ENCODE measurements at regions not wholly inside any gene's neighbourhood (a gene's known extent, or its start where the extent isn't known, plus 50 kb on each side); places are given as distances from the start of the nearest gene placed in this dataset.

GRCh38 chr2:220767591-220768255 is 804.4 kb downstream of the EPHA4 start:
- TF ChIP-seq FOXK2 (IDR thresholded peaks at IDR 0.05) = no peak
- TF ChIP-seq BHLHE40 (IDR thresholded peaks at IDR 0.05; ENCODE audit: borderline replicate concordance) = no peak
- no peak for TF ChIP-seq LEF1 (IDR thresholded peaks at IDR 0.05; ENCODE audit: borderline replicate concordance)

All from HEK293T (cell line).